ENCODE measurements at regions not wholly inside any gene's neighbourhood (a gene's known extent, or its start where the extent isn't known, plus 50 kb on each side); places are given as distances from the start of the nearest gene placed in this dataset.

DNA sequence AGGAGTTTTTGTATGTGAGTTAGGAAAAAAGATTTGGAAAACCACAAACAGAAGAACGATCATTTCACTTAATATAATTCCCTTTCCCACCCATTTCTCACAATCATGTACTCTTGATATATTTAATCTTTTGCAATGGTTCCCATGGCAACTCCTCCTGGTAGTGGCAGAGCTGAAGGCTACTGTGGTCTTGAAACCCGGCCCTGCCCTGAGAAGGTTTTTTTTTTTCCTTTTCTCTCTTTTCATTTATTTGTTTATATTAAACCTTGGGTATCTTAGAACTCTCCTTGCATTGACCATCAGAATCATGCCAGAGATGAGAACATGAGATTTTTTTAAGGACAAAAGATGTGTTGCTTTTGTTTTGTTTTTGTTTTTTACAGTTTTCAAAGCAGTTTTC lies 566.1 kb upstream of the NRP1 start:
- Histone ChIP-seq H3K4me1 (ENCODE audit: control insufficient read depth in 3 of 3, insufficient read depth in 2 of 3, low read depth in 1 of 3, low read length in 2 of 3) (no peaks in the 10 kb centered on the region), H3K9me3 (ENCODE audit: control insufficient read depth in 2 of 2, insufficient read depth in 1 of 2, low read depth in 1 of 2, low read length in 1 of 2) (peaks cover 0 to 3% of the 10 kb centered on the region in 2 donors), H3K27me3 (ENCODE audit: control insufficient read depth in 3 of 3, insufficient read depth in 3 of 3, low read length in 3 of 3) (no peaks in the 10 kb centered on the region), H3K4me3 (ENCODE audit: low read depth in 1 of 3, low read length in 3 of 3) (no peak overlapping the region), H3K27ac (ENCODE audit: low read depth in 1 of 3, low read length in 2 of 3) (no peak overlapping the region), H3K36me3 (ENCODE audit: control insufficient read depth in 3 of 3, insufficient read depth in 2 of 3, low read depth in 1 of 3, low read length in 3 of 3) (no peaks in the 10 kb centered on the region)
- WGBS, 3 donors: 44 to 75% (median 63%) methylated on average over 2 of the region's 2 CpGs
- DNase-seq (no peak), FAIRE-seq (no peak)

DNA sequence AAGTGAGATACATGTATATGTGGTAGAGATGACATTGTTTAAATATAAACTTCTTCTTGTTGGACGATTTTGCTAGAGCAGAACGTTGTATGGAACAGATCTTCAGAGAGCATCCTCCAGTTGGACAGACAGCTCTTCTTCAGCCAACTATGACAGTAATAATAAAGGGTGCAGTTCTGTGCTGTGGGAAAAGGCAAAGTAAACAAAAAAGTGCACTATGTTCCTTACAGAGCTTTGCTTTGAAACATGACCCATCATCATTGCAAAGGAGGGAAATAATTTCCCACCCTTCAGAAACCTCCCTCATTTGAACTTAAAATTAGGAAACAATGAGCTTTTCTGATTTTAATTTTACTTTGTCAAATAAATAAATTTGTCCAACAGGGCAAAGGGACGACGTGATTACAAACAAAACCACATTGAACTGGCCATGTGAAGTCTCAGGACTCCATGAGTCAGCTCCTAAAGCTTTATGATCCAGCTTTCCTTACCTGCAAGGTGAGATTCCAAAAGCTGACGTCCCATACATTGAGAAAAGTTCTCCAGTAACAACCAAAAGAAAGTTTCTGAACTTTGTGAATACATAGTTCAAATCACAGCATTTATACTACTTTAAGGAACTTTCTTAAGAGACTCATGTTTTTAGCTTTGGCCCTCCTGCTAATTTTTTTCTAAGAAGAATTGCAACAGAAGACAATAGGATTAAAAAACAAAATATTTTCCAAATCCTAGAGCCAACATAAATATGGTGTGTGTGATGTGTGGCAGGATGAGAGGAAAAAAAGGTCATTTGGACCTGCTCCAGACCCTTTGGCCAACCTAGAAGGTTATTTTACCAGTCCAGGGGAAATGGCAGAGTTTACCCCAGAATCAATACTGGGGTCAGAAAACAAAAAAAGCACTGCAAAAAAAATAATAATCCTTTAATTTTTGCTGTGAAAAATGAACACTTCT lies 565.4 kb upstream of the NRP1 start:
- Histone ChIP-seq H3K4me1 (ENCODE audit: control insufficient read depth in 3 of 3, insufficient read depth in 2 of 3, low read depth in 1 of 3, low read length in 2 of 3) (no peaks in the 10 kb centered on the region), H3K27me3 (ENCODE audit: control insufficient read depth in 3 of 3, insufficient read depth in 3 of 3, low read length in 3 of 3) (no peaks in the 10 kb centered on the region), H3K9me3 (ENCODE audit: control insufficient read depth in 2 of 2, insufficient read depth in 1 of 2, low read depth in 1 of 2, low read length in 1 of 2) (peaks cover 0 to 3% of the 10 kb centered on the region in 2 donors), H3K36me3 (ENCODE audit: control insufficient read depth in 3 of 3, insufficient read depth in 2 of 3, low read depth in 1 of 3, low read length in 3 of 3) (no peaks in the 10 kb centered on the region), H3K4me3 (ENCODE audit: low read depth in 1 of 3, low read length in 3 of 3) (no peak overlapping the region), H3K27ac (ENCODE audit: low read depth in 1 of 3, low read length in 2 of 3) (no peak overlapping the region)
- DNase-seq (no peak), FAIRE-seq (no peak)
- 54 to 67% (median 67%) methylated on average over 5 of the region's 5 CpGs for WGBS, 3 donors

- DNase-seq (no peak), FAIRE-seq (no peak)
- no peaks in the 10 kb centered on the region for H3K36me3 ChIP-seq (ENCODE audit: control insufficient read depth in 3 of 3, insufficient read depth in 2 of 3, low read depth in 1 of 3, low read length in 3 of 3)
- H3K27ac ChIP-seq (ENCODE audit: low read depth in 1 of 3, low read length in 2 of 3): no peak overlapping the region
- H3K9me3 ChIP-seq (ENCODE audit: control insufficient read depth in 2 of 2, insufficient read depth in 1 of 2, low read depth in 1 of 2, low read length in 1 of 2): peaks cover 0 to 3% of the 10 kb centered on the region in 2 donors
- H3K4me1 ChIP-seq (ENCODE audit: control insufficient read depth in 3 of 3, insufficient read depth in 2 of 3, low read depth in 1 of 3, low read length in 2 of 3): no peaks in the 10 kb centered on the region
- H3K27me3 ChIP-seq (ENCODE audit: control insufficient read depth in 3 of 3, insufficient read depth in 3 of 3, low read length in 3 of 3): no peaks in the 10 kb centered on the region
- no peak overlapping the region for H3K4me3 ChIP-seq (ENCODE audit: low read depth in 1 of 3, low read length in 3 of 3)
- WGBS, 3 donors: 69 to 75% (median 71%) methylated on average over 6 of the region's 6 CpGs
Observed at GRCh38 chr10:33897291-33897752, 562.9 kb upstream of the NRP1 start.

- H3K36me3 ChIP-seq (ENCODE audit: control insufficient read depth in 3 of 3, insufficient read depth in 2 of 3, low read depth in 1 of 3, low read length in 3 of 3): no peaks in the 10 kb centered on the region
Observed at GRCh38 chr10:33893506-33893905, 559.0 kb upstream of the NRP1 start.

GRCh38 chr10:33889371-33889770 lies 554.9 kb upstream of the NRP1 start:
- no peaks in the 10 kb centered on the region for H3K4me1 ChIP-seq (ENCODE audit: control insufficient read depth in 3 of 3, insufficient read depth in 2 of 3, low read depth in 1 of 3, low read length in 2 of 3)
- no peak overlapping the region for H3K27ac ChIP-seq (ENCODE audit: low read depth in 1 of 3, low read length in 2 of 3)
- no peaks in the 10 kb centered on the region for H3K9me3 ChIP-seq (ENCODE audit: control insufficient read depth in 2 of 2, insufficient read depth in 1 of 2, low read depth in 1 of 2, low read length in 1 of 2)
- no peaks in the 10 kb centered on the region for H3K27me3 ChIP-seq (ENCODE audit: control insufficient read depth in 3 of 3, insufficient read depth in 3 of 3, low read length in 3 of 3)
- FAIRE-seq: no peak
- DNase-seq: peak in 1 of 2 donors; percentile 6
- no peak overlapping the region for H3K4me3 ChIP-seq (ENCODE audit: low read depth in 1 of 3, low read length in 3 of 3)
- 34 to 67% (median 35%) methylated on average over 2 of the region's 2 CpGs for WGBS, 3 donors
- H3K36me3 ChIP-seq (ENCODE audit: control insufficient read depth in 3 of 3, insufficient read depth in 2 of 3, low read depth in 1 of 3, low read length in 3 of 3): no peaks in the 10 kb centered on the region

More at GRCh38 chr10:33893506-33893905, 559.0 kb upstream of the NRP1 start:
- Histone ChIP-seq H3K27ac (ENCODE audit: low read depth in 1 of 3, low read length in 2 of 3) (no peak overlapping the region), H3K4me3 (ENCODE audit: low read depth in 1 of 3, low read length in 3 of 3) (no peak overlapping the region), H3K9me3 (ENCODE audit: control insufficient read depth in 2 of 2, insufficient read depth in 1 of 2, low read depth in 1 of 2, low read length in 1 of 2) (no peaks in the 10 kb centered on the region), H3K4me1 (ENCODE audit: control insufficient read depth in 3 of 3, insufficient read depth in 2 of 3, low read depth in 1 of 3, low read length in 2 of 3) (no peaks in the 10 kb centered on the region), H3K27me3 (ENCODE audit: control insufficient read depth in 3 of 3, insufficient read depth in 3 of 3, low read length in 3 of 3) (no peaks in the 10 kb centered on the region)
- FAIRE-seq (no peak), DNase-seq (no peak)

DNA sequence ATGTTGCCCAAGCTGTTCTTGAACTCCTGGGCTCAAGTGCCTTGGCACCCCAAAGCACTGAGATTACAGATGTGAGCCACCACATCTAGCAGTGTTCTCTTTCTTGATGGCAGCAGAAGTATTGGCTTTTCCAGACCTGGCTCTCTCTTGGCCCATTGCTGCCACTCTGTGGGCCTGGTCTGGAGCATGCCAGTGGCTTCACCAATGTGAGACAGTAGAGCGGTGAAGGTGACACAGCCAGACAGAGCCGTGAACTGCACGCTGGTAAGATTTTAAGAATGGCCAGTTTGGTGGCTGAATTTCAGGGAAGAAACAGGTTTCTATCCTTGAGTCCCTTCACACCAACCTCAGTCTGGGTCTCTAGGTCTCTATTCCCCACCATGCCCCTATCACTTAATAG lies 552.7 kb upstream of the NRP1 start:
- no peaks in the 10 kb centered on the region for H3K27me3 ChIP-seq (ENCODE audit: control insufficient read depth in 3 of 3, insufficient read depth in 3 of 3, low read length in 3 of 3)
- 96 to 99% (median 97%) methylated on average over 3 of the region's 3 CpGs for WGBS, 3 donors
- no peaks in the 10 kb centered on the region for H3K4me1 ChIP-seq (ENCODE audit: control insufficient read depth in 3 of 3, insufficient read depth in 2 of 3, low read depth in 1 of 3, low read length in 2 of 3)
- no peaks in the 10 kb centered on the region for H3K36me3 ChIP-seq (ENCODE audit: control insufficient read depth in 3 of 3, insufficient read depth in 2 of 3, low read depth in 1 of 3, low read length in 3 of 3)
- no peaks in the 10 kb centered on the region for H3K9me3 ChIP-seq (ENCODE audit: control insufficient read depth in 2 of 2, insufficient read depth in 1 of 2, low read depth in 1 of 2, low read length in 1 of 2)
- H3K27ac ChIP-seq (ENCODE audit: low read depth in 1 of 3, low read length in 2 of 3): no peak overlapping the region
- no peak for FAIRE-seq
- peak in 1 of 2 donors; percentile 4 for DNase-seq
- H3K4me3 ChIP-seq (ENCODE audit: low read depth in 1 of 3, low read length in 3 of 3): no peak overlapping the region

DNA sequence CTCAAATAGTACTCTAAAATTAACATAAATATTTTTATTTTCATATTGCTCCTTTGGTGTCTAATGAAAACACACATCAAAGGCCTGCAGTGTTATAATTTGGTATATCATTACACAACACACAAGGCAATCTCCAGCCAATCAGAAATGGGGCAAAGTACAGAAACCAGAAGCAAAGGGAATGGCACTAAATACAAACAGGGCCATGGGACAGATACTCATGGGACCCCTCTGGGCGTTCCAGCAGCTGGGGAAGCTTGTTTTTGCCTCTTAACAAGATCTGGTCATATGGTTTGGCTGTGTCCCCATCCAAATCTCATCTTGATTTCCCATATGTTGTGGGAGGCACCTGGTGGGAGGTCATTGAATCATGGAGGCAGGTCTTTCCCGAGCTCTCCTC lies 551.8 kb upstream of the NRP1 start:
- H3K9me3 ChIP-seq (ENCODE audit: control insufficient read depth in 2 of 2, insufficient read depth in 1 of 2, low read depth in 1 of 2, low read length in 1 of 2): no peaks in the 10 kb centered on the region
- WGBS, 3 donors: 61 to 83% (median 74%) methylated on average over 2 of the region's 2 CpGs
- FAIRE-seq: no peak
- no peak for DNase-seq
- no peaks in the 10 kb centered on the region for H3K27me3 ChIP-seq (ENCODE audit: control insufficient read depth in 3 of 3, insufficient read depth in 3 of 3, low read length in 3 of 3)
- no peak overlapping the region for H3K4me3 ChIP-seq (ENCODE audit: low read depth in 1 of 3, low read length in 3 of 3)
- no peaks in the 10 kb centered on the region for H3K36me3 ChIP-seq (ENCODE audit: control insufficient read depth in 3 of 3, insufficient read depth in 2 of 3, low read depth in 1 of 3, low read length in 3 of 3)
- H3K27ac ChIP-seq (ENCODE audit: low read depth in 1 of 3, low read length in 2 of 3): no peak overlapping the region
- H3K4me1 ChIP-seq (ENCODE audit: control insufficient read depth in 3 of 3, insufficient read depth in 2 of 3, low read depth in 1 of 3, low read length in 2 of 3): no peaks in the 10 kb centered on the region

- Histone ChIP-seq H3K36me3 (ENCODE audit: control insufficient read depth in 3 of 3, insufficient read depth in 2 of 3, low read depth in 1 of 3, low read length in 3 of 3) (no peaks in the 10 kb centered on the region), H3K27me3 (ENCODE audit: control insufficient read depth in 3 of 3, insufficient read depth in 3 of 3, low read length in 3 of 3) (no peaks in the 10 kb centered on the region), H3K27ac (ENCODE audit: low read depth in 1 of 3, low read length in 2 of 3) (no peak overlapping the region), H3K4me1 (ENCODE audit: control insufficient read depth in 3 of 3, insufficient read depth in 2 of 3, low read depth in 1 of 3, low read length in 2 of 3) (no peaks in the 10 kb centered on the region), H3K9me3 (ENCODE audit: control insufficient read depth in 2 of 2, insufficient read depth in 1 of 2, low read depth in 1 of 2, low read length in 1 of 2) (no peaks in the 10 kb centered on the region), H3K4me3 (ENCODE audit: low read depth in 1 of 3, low read length in 3 of 3) (no peak overlapping the region)
- WGBS, 3 donors: 68 to 91% (median 79%) methylated on average over 2 of the region's 2 CpGs
- DNase-seq (no peak), FAIRE-seq (no peak)
Observed at GRCh38 chr10:33884604-33885003, 550.1 kb upstream of the NRP1 start.

Data from small intestine (tissue), 7 donors.